HG03460 (cell line): ENCODE measurements at regions not wholly inside any gene's neighbourhood (a gene's known extent, or its start where the extent isn't known, plus 50 kb on each side); places are given as distances from the start of the nearest gene placed in this dataset.
"Not testable (repeated sequence)": the region's sequence is repeated elsewhere in the genome, so short reads cannot be mapped to it uniquely, and the experiment has no call there.

Experiments used
- ATAC-seq: cut with Tn5 transposase; IDR thresholded peaks from one replicate; pipeline ENCODE4 v1.9.1; 2021; ENCODE audit not compliant: unreplicated experiment

DNA sequence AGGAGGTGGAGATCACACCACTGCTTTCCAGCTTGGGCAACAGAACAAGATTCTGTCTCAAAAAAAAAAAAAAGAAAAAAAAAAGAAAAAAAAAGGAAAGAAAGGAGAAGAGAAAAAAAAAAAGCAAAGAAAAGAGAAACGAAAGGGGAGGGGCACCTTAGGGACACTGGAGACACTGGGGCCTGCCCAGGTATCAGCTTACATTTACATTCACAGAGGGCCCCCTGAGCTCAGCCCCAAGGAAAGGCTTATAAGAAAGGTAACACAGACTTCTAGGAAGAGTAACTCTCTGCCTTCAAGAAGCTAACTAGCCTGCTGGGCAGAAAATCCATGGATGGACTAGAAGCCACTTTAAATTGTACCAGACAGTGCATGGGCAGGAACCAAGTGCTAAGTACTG is 108.8 kb downstream of the NPY start:
- no peak for ATAC-seq

DNA sequence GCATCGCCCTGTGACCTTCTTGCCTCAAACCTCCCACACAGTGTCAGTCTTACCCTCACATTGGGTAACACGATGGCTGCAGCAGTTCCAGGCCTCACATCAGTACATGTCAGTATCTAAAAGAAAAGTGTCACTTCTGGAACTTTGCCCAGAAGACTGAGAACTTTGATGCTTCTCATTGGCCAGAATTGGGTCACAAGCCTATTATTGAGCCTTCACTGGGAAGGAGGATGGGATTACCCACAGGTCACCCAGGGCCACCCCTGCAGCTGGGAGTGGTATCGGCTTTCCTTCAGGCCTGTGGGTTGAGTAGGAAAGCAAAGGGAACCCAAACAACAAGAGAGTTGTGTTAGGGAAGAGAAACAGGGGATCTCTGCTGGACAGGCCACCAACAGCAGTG is 111.5 kb downstream of the NPY start:
- ATAC-seq: no peak

GRCh38 chr7:24396387-24396786 is 112.4 kb downstream of the NPY start:
- not testable (repeated sequence) for ATAC-seq

GRCh38 chr7:24401628-24402593 is 117.9 kb downstream of the NPY start:
- ATAC-seq: no peak

DNA sequence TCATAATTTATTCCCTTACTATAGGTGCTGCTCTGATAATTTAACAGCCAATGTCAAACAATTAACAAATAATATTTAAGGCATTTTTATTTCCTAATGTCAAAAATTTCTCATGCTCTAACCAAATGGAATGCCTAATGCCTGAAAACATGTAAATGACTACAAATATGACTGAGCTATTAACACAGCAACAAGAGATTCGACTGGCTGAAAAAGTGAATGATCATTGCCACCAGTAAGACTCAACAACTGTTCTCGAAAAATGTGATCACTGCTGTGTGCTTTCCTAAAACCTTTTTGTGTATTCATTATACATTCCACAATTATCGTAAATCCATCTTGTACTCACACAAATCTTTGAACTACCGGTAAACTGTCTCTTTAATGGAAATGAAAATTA is 118.7 kb downstream of the NPY start:
- ATAC-seq: no peak

DNA sequence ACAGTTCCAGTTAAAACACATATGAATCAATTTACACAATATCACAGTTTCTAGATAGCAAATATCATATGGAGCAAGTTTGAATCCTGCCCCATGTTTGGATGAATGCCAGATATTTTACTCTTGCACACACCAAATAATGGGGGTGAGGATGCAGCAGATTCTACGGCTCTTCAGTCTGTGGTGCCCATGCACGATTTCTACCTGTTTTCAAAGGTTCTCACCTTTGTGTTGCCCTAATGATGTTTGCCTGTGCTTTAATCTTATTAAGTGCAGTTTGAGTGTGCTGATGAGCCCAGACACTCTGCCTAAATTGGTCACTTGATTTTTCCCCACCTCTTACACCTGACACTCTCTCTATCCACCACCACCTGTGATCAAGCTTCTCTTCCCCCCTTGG is 119.6 kb downstream of the NPY start:
- no peak for ATAC-seq

DNA sequence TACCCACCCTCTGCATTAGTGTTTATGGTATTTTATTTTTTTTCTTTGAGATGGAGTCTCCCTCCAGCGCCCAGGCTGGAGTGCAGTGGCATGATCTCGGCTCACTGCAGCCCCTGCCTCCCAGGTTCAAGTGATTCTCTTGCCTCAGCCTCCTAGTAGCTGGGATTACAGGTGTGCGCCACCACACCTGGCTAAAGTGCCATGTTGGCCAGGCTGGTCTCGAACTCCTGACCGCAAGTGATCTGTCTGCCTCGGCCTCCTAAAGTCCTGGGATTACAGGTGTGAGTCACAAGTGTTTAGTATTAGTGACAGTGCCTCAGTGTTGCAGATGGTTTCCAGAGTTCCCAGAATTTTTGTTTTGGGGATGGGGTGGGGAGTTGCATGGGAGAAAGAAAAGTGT is 120.3 kb downstream of the NPY start:
- no peak for ATAC-seq

DNA sequence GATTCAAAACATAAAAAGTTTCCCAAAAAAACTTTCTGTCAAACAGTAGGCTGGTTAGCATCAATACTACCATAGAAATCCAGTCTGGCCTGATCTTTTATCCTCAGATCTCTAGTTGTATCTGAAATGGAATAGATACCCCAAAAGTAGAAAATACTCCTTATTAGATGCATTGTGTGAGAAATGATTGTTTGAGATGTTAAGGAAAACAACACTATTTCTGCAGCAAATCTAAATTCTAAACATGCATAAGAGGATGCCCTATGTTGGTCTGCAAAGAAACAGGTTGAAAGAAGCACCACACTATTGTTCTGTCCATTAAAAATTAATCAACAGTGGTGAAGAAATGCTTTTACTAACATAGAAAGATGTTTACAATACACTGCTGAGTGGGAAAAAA is 121.0 kb downstream of the NPY start:
- ATAC-seq: no peak

GRCh38 chr7:24406053-24406788 is 122.2 kb downstream of the NPY start:
- peak; percentile 76 for ATAC-seq

GRCh38 chr7:24406789-24407299 is 122.9 kb downstream of the NPY start:
- ATAC-seq: no peak

GRCh38 chr7:24407965-24408364 is 124.0 kb downstream of the NPY start:
- no peak for ATAC-seq

GRCh38 chr7:24408798-24409430 is 124.9 kb downstream of the NPY start:
- no peak for ATAC-seq

DNA sequence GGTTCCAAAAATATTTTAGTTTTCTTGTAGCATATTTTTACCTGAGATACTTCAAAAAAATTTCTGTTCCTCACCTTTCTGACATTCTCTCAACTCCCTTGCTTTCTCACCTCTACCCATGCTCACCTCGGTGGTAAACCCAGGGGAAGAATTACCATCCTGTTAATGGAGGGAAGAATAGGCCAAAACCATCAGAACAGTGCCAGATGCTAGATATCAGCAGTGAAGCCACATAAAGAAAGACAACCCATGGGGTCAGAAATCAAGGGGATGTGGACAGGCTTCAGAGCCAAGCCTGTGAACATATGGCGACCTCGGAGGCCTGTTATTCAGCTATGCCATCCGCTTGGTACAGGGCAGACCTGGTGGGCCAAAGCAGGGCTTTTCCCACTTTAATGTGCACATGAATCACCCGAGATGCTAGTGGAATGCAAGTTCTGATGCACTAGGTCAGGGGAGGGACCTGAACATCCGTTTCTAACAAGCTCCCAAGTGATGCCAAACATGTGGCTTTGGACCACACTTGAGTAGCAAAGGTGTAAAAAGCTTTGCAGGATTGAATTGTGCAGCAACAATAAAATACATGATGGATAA is 125.5 kb downstream of the NPY start:
- no peak for ATAC-seq

DNA sequence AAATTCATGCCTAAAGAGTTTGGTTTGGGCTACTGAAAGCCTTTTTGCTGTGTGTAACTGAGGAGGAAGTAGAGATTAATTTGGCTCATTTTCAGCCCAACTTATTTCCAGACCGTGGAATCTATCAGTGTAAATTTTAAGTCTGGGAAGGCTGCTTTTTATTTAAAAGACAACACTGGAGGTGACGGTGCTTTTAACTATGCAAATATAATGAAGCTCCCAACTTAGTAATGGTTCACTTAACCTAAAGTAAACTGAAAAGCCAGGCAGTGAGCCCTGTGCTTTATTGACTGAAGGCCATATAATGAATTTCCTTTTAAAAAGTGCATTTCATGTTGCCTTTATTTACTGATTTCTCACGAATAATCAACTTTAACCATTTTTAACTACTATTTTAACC is 127.2 kb downstream of the NPY start:
- ATAC-seq: no peak

GRCh38 chr7:24417526-24418120 is 133.6 kb downstream of the NPY start:
- ATAC-seq: no peak

- no peak for ATAC-seq
Measured at GRCh38 chr7:24419077-24419476, 135.1 kb downstream of the NPY start.

GRCh38 chr7:24419511-24419910 is 135.5 kb downstream of the NPY start:
- no peak for ATAC-seq

- no peak for ATAC-seq
Measured at GRCh38 chr7:24422441-24423010, 138.5 kb downstream of the NPY start.

DNA sequence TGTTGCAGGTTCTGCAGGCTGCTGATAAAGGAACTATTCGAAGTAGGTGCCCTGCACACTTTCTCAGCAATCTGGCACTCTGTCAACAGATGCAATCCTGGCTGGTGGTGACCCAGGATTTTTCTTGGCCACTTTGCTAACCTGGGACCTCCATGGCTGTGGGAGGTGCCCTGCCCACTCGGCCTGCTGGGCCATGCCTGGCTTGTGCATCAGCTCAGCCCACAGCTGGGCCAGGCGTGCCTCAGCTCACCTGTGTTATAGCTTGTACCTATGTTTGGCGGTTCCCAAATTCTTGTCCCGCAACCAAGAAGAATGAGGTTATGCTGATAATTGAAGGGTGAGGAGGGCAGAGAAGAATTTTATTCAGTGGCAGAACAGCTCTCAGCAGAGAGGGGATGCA is 141.7 kb downstream of the NPY start:
- ATAC-seq: no peak

- no peak for ATAC-seq
Measured at GRCh38 chr7:24427048-24427447, 143.1 kb downstream of the NPY start.
